H9 (cell line): ENCODE measurements at regions not wholly inside any gene's neighbourhood (a gene's known extent, or its start where the extent isn't known, plus 50 kb on each side); places are given as distances from the start of the nearest gene placed in this dataset.

Source experiments
- DNase-seq: peaks from one replicate; pipeline ENCODE4 v3.0.0-alpha.2; 2017
- H2AFZ ChIP-seq: one replicate; pipeline ENCODE4 v1.6.1; 2013; ENCODE audit warnings: mild to moderate bottlenecking, low read length, control low read depth, moderate library complexity
- H2AK5ac ChIP-seq: 2 replicates; pipeline ENCODE4 v1.6.1; 2013; ENCODE audit warnings: low read length, control low read depth, mixed read lengths; ENCODE audit not compliant: insufficient read length
- H2BK120ac ChIP-seq: one replicate; pipeline ENCODE4 v1.6.1; 2013; ENCODE audit warnings: low read depth, mild to moderate bottlenecking, low read length, control low read depth, inconsistent platforms; ENCODE audit not compliant: poor library complexity, severe bottlenecking
- H2BK12ac ChIP-seq: 2 replicates; pipeline ENCODE4 v1.6.1; 2013; ENCODE audit warnings: low read length, control low read depth, mixed read lengths, low read depth; ENCODE audit not compliant: insufficient read length
- H2BK15ac ChIP-seq: 2 replicates; pipeline ENCODE4 v1.6.1; 2013; ENCODE audit warnings: low read depth, low read length, control low read depth
- H2BK20ac ChIP-seq: one replicate; pipeline ENCODE4 v1.6.1; 2013; ENCODE audit warnings: low read depth, mild to moderate bottlenecking, low read length, control low read depth, inconsistent platforms; ENCODE audit not compliant: poor library complexity, severe bottlenecking
- H2BK5ac ChIP-seq: 2 replicates; pipeline ENCODE4 v1.6.1; 2013; ENCODE audit warnings: low read length, control low read depth, mixed read lengths; ENCODE audit not compliant: insufficient read length
- H3K14ac ChIP-seq: 2 replicates; pipeline ENCODE4 v1.6.1; 2013; ENCODE audit warnings: low read length, control low read depth; ENCODE audit not compliant: insufficient read depth
- H3K18ac ChIP-seq: 2 replicates; pipeline ENCODE4 v1.6.1; 2013; ENCODE audit warnings: low read depth, mild to moderate bottlenecking, mixed read lengths, low read length, control low read depth; ENCODE audit not compliant: insufficient read length
- H3K23ac ChIP-seq: 2 replicates; pipeline ENCODE4 v1.6.1; 2013; ENCODE audit warnings: low read length, control low read depth, mixed read lengths, low read depth; ENCODE audit not compliant: insufficient read length
- H3K23me2 ChIP-seq: 2 replicates; pipeline ENCODE4 v1.6.1; 2013; ENCODE audit warnings: low read depth, mild to moderate bottlenecking, mixed read lengths, low read length, control low read depth; ENCODE audit not compliant: insufficient read length, poor library complexity, severe bottlenecking
- H3K27ac ChIP-seq: 2 replicates; pipeline ENCODE4 v1.5.1; 2013; ENCODE audit warnings: low read length, control low read depth, mixed read lengths, low read depth; ENCODE audit not compliant: insufficient read length
- H3K27me3 ChIP-seq: 2 replicates; pipeline ENCODE4 v1.6.1; 2013; ENCODE audit warnings: low read length, control low read depth, inconsistent platforms; ENCODE audit not compliant: insufficient read depth
- H3K4ac ChIP-seq: 2 replicates; pipeline ENCODE4 v1.6.1; 2013; ENCODE audit warnings: low read depth, mild to moderate bottlenecking, control low read depth, inconsistent platforms, low read length, moderate library complexity
- H3K4me1 ChIP-seq: 2 replicates; pipeline ENCODE4 v1.6.1; 2013; ENCODE audit warnings: low read length, control low read depth, inconsistent platforms; ENCODE audit not compliant: insufficient read depth
- H3K4me2 ChIP-seq: 2 replicates; pipeline ENCODE4 v1.6.1; 2013; ENCODE audit warnings: low read length, control low read depth, mixed read lengths; ENCODE audit not compliant: insufficient read length, insufficient read depth
- H3K56ac ChIP-seq: 2 replicates; pipeline ENCODE4 v1.6.1; 2013; ENCODE audit warnings: low read depth, mild to moderate bottlenecking, mixed read lengths, low read length, control low read depth; ENCODE audit not compliant: insufficient read length
- H3K79me1 ChIP-seq: 2 replicates; pipeline ENCODE4 v1.6.1; 2013; ENCODE audit warnings: low read depth, mild to moderate bottlenecking, moderate library complexity, low read length, control low read depth, inconsistent platforms; ENCODE audit not compliant: insufficient read depth, poor library complexity, severe bottlenecking
- H3K79me2 ChIP-seq: 2 replicates; pipeline ENCODE4 v1.6.1; 2013; ENCODE audit warnings: low read length, control low read depth, inconsistent platforms; ENCODE audit not compliant: insufficient read depth
- H3K9ac ChIP-seq: 2 replicates; pipeline ENCODE4 v1.6.1; 2013; ENCODE audit warnings: low read length, control low read depth, mixed read lengths; ENCODE audit not compliant: insufficient read length; ENCODE audit errors: extremely low read depth
- H3K9me3 ChIP-seq: one replicate; pipeline ENCODE4 v1.6.1; 2013; ENCODE audit warnings: low read depth, low read length, inconsistent platforms; ENCODE audit not compliant: control insufficient read depth
- H3T11ph ChIP-seq: one replicate; pipeline ENCODE4 v1.6.1; 2013; ENCODE audit warnings: mild to moderate bottlenecking, low read length, control low read depth, inconsistent platforms
- H4K20me1 ChIP-seq: one replicate; pipeline ENCODE4 v1.6.1; 2013; ENCODE audit not compliant: control insufficient read depth, insufficient read length, insufficient read depth
- H4K5ac ChIP-seq: 2 replicates; pipeline ENCODE4 v1.6.1; 2013; ENCODE audit warnings: low read depth, mild to moderate bottlenecking, mixed read lengths, low read length, control low read depth; ENCODE audit not compliant: insufficient read length
- H4K8ac ChIP-seq: replicated peaks from 2 replicates; pipeline ENCODE4 v1.6.1; 2013; ENCODE audit warnings: low read length, control low read depth, mixed read lengths, low read depth; ENCODE audit not compliant: insufficient read length
- H4K91ac ChIP-seq: 2 replicates; pipeline ENCODE4 v1.6.1; 2013; ENCODE audit warnings: low read depth, mild to moderate bottlenecking, moderate library complexity, mixed read lengths, low read length, control low read depth; ENCODE audit not compliant: insufficient read length
- H3K27ac Mint-ChIP-seq, 3 experiments: 2 replicates in 2 of 3; 3 replicates in 1 of 3; pipeline ENCODE4 v1.8.0; 2020 to 2021; ENCODE audit warnings: mixed read lengths in 3 of 3, mild to moderate bottlenecking in 1 of 3, moderate library complexity in 1 of 3
- H3K27me3 Mint-ChIP-seq: 2 replicates; pipeline ENCODE4 v1.8.0; 2021; ENCODE audit warnings: low read depth, mild to moderate bottlenecking, moderate library complexity, mixed read lengths
- H3K36me3 Mint-ChIP-seq, 3 experiments: 2 replicates in 2 of 3; 3 replicates in 1 of 3; pipeline ENCODE4 v1.8.0; 2020 to 2021; ENCODE audit warnings: low read depth in 3 of 3, mixed read lengths in 3 of 3; ENCODE audit not compliant: insufficient read depth in 1 of 3
- H3K4me1 Mint-ChIP-seq, 2 experiments: 2 replicates each; pipeline ENCODE4 v1.8.0; 2020; ENCODE audit warnings: mixed read lengths in 2 of 2
- H3K4me3 Mint-ChIP-seq, 2 experiments: 2 replicates in 1 of 2; 3 replicates in 1 of 2; pipeline ENCODE4 v1.8.0; 2020 to 2021; ENCODE audit warnings: mild to moderate bottlenecking in 2 of 2, mixed read lengths in 2 of 2, moderate library complexity in 1 of 2
- H3K9me3 Mint-ChIP-seq, 2 experiments: 2 replicates in 1 of 2; 3 replicates in 1 of 2; pipeline ENCODE4 v1.8.0; 2020; ENCODE audit warnings: mild to moderate bottlenecking in 2 of 2, mixed read lengths in 2 of 2, moderate library complexity in 1 of 2
- WGBS: extraction: QIAGEN DNeasy Blood & Tissue Kit; methylation state at CpG from one replicate; pipeline ENCODE4 v1.1.7; 2013; ENCODE audit warnings: missing lambda C conversion rate, low lambda C conversion rate, mixed read lengths; ENCODE audit not compliant: insufficient read length; ENCODE audit errors: extremely low coverage; 5-methylcytosine and 5-hydroxymethylcytosine counted together
- TF ChIP-seq, protein P1 (sequence below): fragments of 200-600 bp; sonication (generic); conservative IDR thresholded peaks from 3 replicates; pipeline ENCODE4 v1.8.0; 2021; ENCODE audit warnings: antibody characterized with exemption, mild to moderate bottlenecking

DNA sequence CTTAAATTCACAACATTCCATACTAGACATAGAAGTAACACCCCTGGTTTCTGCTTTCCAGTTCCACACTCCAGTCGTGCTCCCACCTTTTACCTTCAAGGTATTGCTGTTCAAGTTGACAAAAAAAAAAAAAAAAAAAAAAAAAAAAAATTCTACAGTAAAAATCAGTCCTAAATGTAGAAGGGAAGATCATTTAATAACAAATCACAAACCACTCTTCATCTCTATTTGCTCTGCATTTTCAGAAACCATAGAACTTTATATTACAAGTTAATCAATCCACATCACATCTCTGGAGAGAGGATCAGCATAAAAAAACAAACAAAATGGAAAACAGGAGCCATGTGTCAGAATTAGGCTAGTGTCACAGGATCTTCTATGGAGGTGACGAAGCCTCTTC lies 206.3 kb upstream of the KLF14 start:
- H2BK15ac ChIP-seq, result no peak overlapping the region
- WGBS, result no CpG with 5 or more reads among the region's 2 CpGs
- Mint-ChIP-seq H3K9me3 (no peaks in the 10 kb centered on the region), H3K36me3 (no peaks in the 10 kb centered on the region; a peak in 1 of 7 replicates), H3K27me3 (no peaks in the 10 kb centered on the region), H3K27ac (no peak overlapping the region; a peak in 1 of 7 replicates), H3K4me3 (no peak overlapping the region), H3K4me1 (peaks cover 27 to 35% of the 10 kb centered on the region in 2 experiments)
- no peaks in the 10 kb centered on the region for H3K9me3 ChIP-seq
- no peak overlapping the region for H4K8ac ChIP-seq
- no peaks in the 10 kb centered on the region for H3K79me1 ChIP-seq
- no peak overlapping the region for H2BK12ac ChIP-seq
- H3K4me2 ChIP-seq, result no peak overlapping the region
- H3K14ac ChIP-seq, result no peak overlapping the region
- no peak overlapping the region for H4K5ac ChIP-seq
- no peaks in the 10 kb centered on the region for H4K20me1 ChIP-seq
- H4K91ac ChIP-seq, result no peak overlapping the region
- H3K23me2 ChIP-seq, result no peaks in the 10 kb centered on the region
- H2BK20ac ChIP-seq, result no peak overlapping the region
- TF ChIP-seq, protein P1, sequence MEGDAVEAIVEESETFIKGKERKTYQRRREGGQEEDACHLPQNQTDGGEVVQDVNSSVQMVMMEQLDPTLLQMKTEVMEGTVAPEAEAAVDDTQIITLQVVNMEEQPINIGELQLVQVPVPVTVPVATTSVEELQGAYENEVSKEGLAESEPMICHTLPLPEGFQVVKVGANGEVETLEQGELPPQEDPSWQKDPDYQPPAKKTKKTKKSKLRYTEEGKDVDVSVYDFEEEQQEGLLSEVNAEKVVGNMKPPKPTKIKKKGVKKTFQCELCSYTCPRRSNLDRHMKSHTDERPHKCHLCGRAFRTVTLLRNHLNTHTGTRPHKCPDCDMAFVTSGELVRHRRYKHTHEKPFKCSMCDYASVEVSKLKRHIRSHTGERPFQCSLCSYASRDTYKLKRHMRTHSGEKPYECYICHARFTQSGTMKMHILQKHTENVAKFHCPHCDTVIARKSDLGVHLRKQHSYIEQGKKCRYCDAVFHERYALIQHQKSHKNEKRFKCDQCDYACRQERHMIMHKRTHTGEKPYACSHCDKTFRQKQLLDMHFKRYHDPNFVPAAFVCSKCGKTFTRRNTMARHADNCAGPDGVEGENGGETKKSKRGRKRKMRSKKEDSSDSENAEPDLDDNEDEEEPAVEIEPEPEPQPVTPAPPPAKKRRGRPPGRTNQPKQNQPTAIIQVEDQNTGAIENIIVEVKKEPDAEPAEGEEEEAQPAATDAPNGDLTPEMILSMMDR, result no peak
- no peak overlapping the region for H2AFZ ChIP-seq
- peaks cover 2% of the 10 kb centered on the region; the same call in 1 of the 2 replicates for H3K4me1 ChIP-seq
- no peak for DNase-seq
- no peak overlapping the region for H3K4ac ChIP-seq
- no peak overlapping the region for H2AK5ac ChIP-seq
- no peaks in the 10 kb centered on the region for H3K79me2 ChIP-seq
- H2BK120ac ChIP-seq, result no peak overlapping the region
- H3K56ac ChIP-seq, result no peak overlapping the region
- H3K27ac ChIP-seq, result no peak overlapping the region
- no peak overlapping the region for H3T11ph ChIP-seq
- no peak overlapping the region for H3K23ac ChIP-seq
- no peak overlapping the region for H3K18ac ChIP-seq
- H3K9ac ChIP-seq, result no peak overlapping the region
- H3K27me3 ChIP-seq, result no peaks in the 10 kb centered on the region
- no peak overlapping the region for H2BK5ac ChIP-seq
